OCI-LY3 (cell line): ENCODE measurements at regions not wholly inside any gene's neighbourhood (a gene's known extent, or its start where the extent isn't known, plus 50 kb on each side); places are given as distances from the start of the nearest gene placed in this dataset.

ENCODE experiments used
- H2AFZ ChIP-seq: fragments of 200-600, 300-600 bp; shearing (Covaris generic); 2 replicates; pipeline ENCODE4 v1.6.0; 2014; ENCODE audit warnings: antibody characterized with exemption, low read depth, low read length
- H3K27ac ChIP-seq: fragments of 200-600, 300-600 bp; sonication (generic); 2 replicates; pipeline ENCODE4 v1.5.1; 2014; ENCODE audit warnings: mild to moderate bottlenecking, low read length, moderate library complexity, mixed read lengths
- H3K27me3 ChIP-seq: fragments of 200-600, 300-600 bp; sonication (generic); 2 replicates; pipeline ENCODE4 v1.6.1; 2014; ENCODE audit warnings: low read depth, low read length, mixed read lengths
- H3K36me3 ChIP-seq: fragments of 200-600, 300-600 bp; sonication (generic); replicated peaks from 2 replicates; pipeline ENCODE3; 2014; ENCODE audit warnings: low read depth, low read length, mixed read lengths
- H3K4me1 ChIP-seq: fragments of 300-600, 200-600 bp; sonication (generic); 2 replicates; pipeline ENCODE4 v1.6.1; 2014; ENCODE audit warnings: low read length, mixed read lengths
- H3K4me2 ChIP-seq: fragments of 200-600, 300-600 bp; sonication (generic); 2 replicates; pipeline ENCODE4 v1.6.1; 2014; ENCODE audit warnings: low read length, mixed read lengths
- H3K4me3 ChIP-seq: fragments of 300-600, 200-600 bp; sonication (generic); 2 replicates; pipeline ENCODE4 v1.5.1; 2014; ENCODE audit warnings: antibody characterized with exemption, mild to moderate bottlenecking, low read length, moderate library complexity
- H3K79me2 ChIP-seq: fragments of 300-600, 200-600 bp; shearing (Covaris generic); 2 replicates; pipeline ENCODE4 v1.6.1; 2014; ENCODE audit warnings: mild to moderate bottlenecking, low read length, mixed read lengths
- H3K9ac ChIP-seq: fragments of 300-600, 200-600 bp; shearing (Covaris generic); 2 replicates; pipeline ENCODE4 v1.6.0; 2014; ENCODE audit warnings: mild to moderate bottlenecking, low read length, moderate library complexity
- H3K9me3 ChIP-seq: fragments of 200-600, 300-600 bp; shearing (Covaris generic); 2 replicates; pipeline ENCODE4 v1.6.1; 2014; ENCODE audit warnings: low read length, mixed read lengths; ENCODE audit not compliant: insufficient read depth
- H4K20me1 ChIP-seq: fragments of 200-600, 300-600 bp; sonication (generic); 2 replicates; pipeline ENCODE4 v1.6.1; 2016; ENCODE audit warnings: low read length, mixed read lengths; ENCODE audit not compliant: insufficient read depth
- CTCF ChIP-seq: fragments of 200-600, 300-600 bp; sonication (generic); IDR thresholded peaks from 2 replicates; pipeline ENCODE4 v1.5.1; 2014; ENCODE audit warnings: antibody characterized with exemption, low read length, low read depth
- EZH2phosphoT487 ChIP-seq: fragments of 200-600 bp; shearing (Covaris generic); IDR thresholded peaks from 2 replicates; pipeline ENCODE4 v1.6.1; 2018; ENCODE audit warnings: antibody characterized with exemption, mixed run types, low read depth

- no peak overlapping the region for H2AFZ ChIP-seq
- H3K27me3 ChIP-seq, result no peaks in the 10 kb centered on the region
- no peak overlapping the region for H3K9ac ChIP-seq
Observed at GRCh38 chr4:28879900-28880299, 1840.3 kb upstream of the PCDH7 start.

GRCh38 chr4:28883211-28883610 lies 1837.0 kb upstream of the PCDH7 start:
- TF ChIP-seq CTCF (no peak), EZH2phosphoT487 (no peak)
- no peak overlapping the region for H3K4me2 ChIP-seq

More at GRCh38 chr4:28879900-28880299, 1840.3 kb upstream of the PCDH7 start:
- Histone ChIP-seq H3K4me1 (no peaks in the 10 kb centered on the region), H3K36me3 (no peaks in the 10 kb centered on the region), H3K4me3 (no peak overlapping the region), H3K27ac (no peak overlapping the region), H3K4me2 (no peak overlapping the region), H4K20me1 (no peaks in the 10 kb centered on the region), H3K9me3 (no peaks in the 10 kb centered on the region), H3K79me2 (no peaks in the 10 kb centered on the region)
- TF ChIP-seq EZH2phosphoT487 (no peak), CTCF (no peak)

GRCh38 chr4:28886934-28887333 lies 1833.2 kb upstream of the PCDH7 start:
- Histone ChIP-seq H3K27me3 (no peaks in the 10 kb centered on the region), H3K27ac (no peak overlapping the region), H3K4me2 (no peak overlapping the region), H3K4me1 (no peaks in the 10 kb centered on the region), H3K79me2 (no peaks in the 10 kb centered on the region), H3K36me3 (no peaks in the 10 kb centered on the region), H3K4me3 (no peak overlapping the region), H3K9ac (no peak overlapping the region), H2AFZ (peak overlapping the region; percentile 33; the same call in 1 of the 2 replicates), H3K9me3 (no peaks in the 10 kb centered on the region), H4K20me1 (no peaks in the 10 kb centered on the region)
- TF ChIP-seq CTCF, result no peak
- TF ChIP-seq EZH2phosphoT487, result no peak

More at GRCh38 chr4:28883211-28883610, 1837.0 kb upstream of the PCDH7 start:
- H4K20me1 ChIP-seq, result no peaks in the 10 kb centered on the region
- no peaks in the 10 kb centered on the region for H3K9me3 ChIP-seq
- H2AFZ ChIP-seq, result no peak overlapping the region
- no peaks in the 10 kb centered on the region for H3K36me3 ChIP-seq
- no peak overlapping the region for H3K4me3 ChIP-seq
- H3K9ac ChIP-seq, result no peak overlapping the region
- H3K27ac ChIP-seq, result no peak overlapping the region
- H3K27me3 ChIP-seq, result no peaks in the 10 kb centered on the region
- H3K4me1 ChIP-seq, result no peaks in the 10 kb centered on the region
- H3K79me2 ChIP-seq, result no peaks in the 10 kb centered on the region

GRCh38 chr4:28890949-28891775 lies 1829.0 kb upstream of the PCDH7 start:
- no peaks in the 10 kb centered on the region for H3K9me3 ChIP-seq
- no peaks in the 10 kb centered on the region for H3K4me1 ChIP-seq
- no peak overlapping the region for H3K4me3 ChIP-seq
- H3K9ac ChIP-seq, result no peak overlapping the region
- H3K27me3 ChIP-seq, result no peaks in the 10 kb centered on the region
- no peaks in the 10 kb centered on the region for H3K36me3 ChIP-seq
- H3K4me2 ChIP-seq, result no peak overlapping the region
- no peaks in the 10 kb centered on the region for H3K79me2 ChIP-seq
- no peak overlapping the region; the same call in 1 of the 2 replicates for H2AFZ ChIP-seq
- no peak overlapping the region for H3K27ac ChIP-seq
- no peak for TF ChIP-seq EZH2phosphoT487
- TF ChIP-seq CTCF, result no peak
- no peaks in the 10 kb centered on the region for H4K20me1 ChIP-seq
